G401 (cell line): ENCODE measurements at regions not wholly inside any gene's neighbourhood (a gene's known extent, or its start where the extent isn't known, plus 50 kb on each side); places are given as distances from the start of the nearest gene placed in this dataset.
A peak's percentile ranks its signal among the peaks of the same experiment; 100 is the strongest.

Source experiments
- DNase-seq: peaks from one replicate; pipeline ENCODE4 v3.0.0-alpha.2; 2015; ENCODE audit warnings: low spot score
- in situ Hi-C: cut with HindIII; loops from 2 replicates; pipeline ENCODE4 v1.10.0; 2016; ENCODE audit warnings: low sequenced_read_pairs, mixed read lengths

- no peak for DNase-seq
- in situ Hi-C loops, result no loop called here
Observed at GRCh38 chr4:92074839-92075238, 228.9 kb upstream of the GRID2 start.

GRCh38 chr4:92090887-92091286 is 212.9 kb upstream of the GRID2 start:
- in situ Hi-C loops, result no loop called here
- no peak for DNase-seq

- in situ Hi-C loops, result no loop called here
- no peak for DNase-seq
Observed at GRCh38 chr4:92091335-92091734, 212.4 kb upstream of the GRID2 start.

- in situ Hi-C loops, result no loop called here
- DNase-seq, result peak; percentile 50
Observed at GRCh38 chr4:92099861-92100260, 203.9 kb upstream of the GRID2 start.

GRCh38 chr4:92100975-92101374 is 202.8 kb upstream of the GRID2 start:
- in situ Hi-C loops, result no loop called here
- no peak for DNase-seq

- in situ Hi-C loops, result no loop called here
- DNase-seq, result no peak
Observed at GRCh38 chr4:92101737-92102172, 202.0 kb upstream of the GRID2 start.

GRCh38 chr4:92104506-92104905 is 199.3 kb upstream of the GRID2 start:
- in situ Hi-C loops, result no loop called here
- DNase-seq, result no peak

GRCh38 chr4:92106816-92107215 is 196.9 kb upstream of the GRID2 start:
- no peak for DNase-seq
- in situ Hi-C loops, result no loop called here

GRCh38 chr4:92111493-92111892 is 192.3 kb upstream of the GRID2 start:
- in situ Hi-C loops, result no loop called here
- no peak for DNase-seq

- in situ Hi-C loops, result no loop called here
- DNase-seq, result no peak
Observed at GRCh38 chr4:92112805-92113204, 191.0 kb upstream of the GRID2 start.

GRCh38 chr4:92120810-92121498 is 182.8 kb upstream of the GRID2 start:
- peak; percentile 44 for DNase-seq
- in situ Hi-C loops, result no loop called here

GRCh38 chr4:92122911-92123310 is 180.9 kb upstream of the GRID2 start:
- in situ Hi-C loops, result no loop called here
- DNase-seq, result no peak

- in situ Hi-C loops, result no loop called here
- no peak for DNase-seq
Observed at GRCh38 chr4:92128676-92129075, 175.1 kb upstream of the GRID2 start.

- DNase-seq, result no peak
- in situ Hi-C loops, result no loop called here
Observed at GRCh38 chr4:92129408-92129994, 174.3 kb upstream of the GRID2 start.

- no peak for DNase-seq
- in situ Hi-C loops, result no loop called here
Observed at GRCh38 chr4:92136434-92136833, 167.3 kb upstream of the GRID2 start.

GRCh38 chr4:92163348-92163747 is 140.4 kb upstream of the GRID2 start:
- in situ Hi-C loops, result no loop called here
- no peak for DNase-seq

- no peak for DNase-seq
- in situ Hi-C loops, result no loop called here
Observed at GRCh38 chr4:92170340-92170739, 133.4 kb upstream of the GRID2 start.

- peak; percentile 34 for DNase-seq
- in situ Hi-C loops, result no loop called here
Observed at GRCh38 chr4:92172203-92172602, 131.6 kb upstream of the GRID2 start.

- in situ Hi-C loops, result no loop called here
- no peak for DNase-seq
Observed at GRCh38 chr4:92175250-92175649, 128.5 kb upstream of the GRID2 start.

- in situ Hi-C loops, result no loop called here
- no peak for DNase-seq
Observed at GRCh38 chr4:92182006-92182735, 121.6 kb upstream of the GRID2 start.
